Astrocyte of the spinal cord (primary cell): ENCODE measurements at regions not wholly inside any gene's neighbourhood (a gene's known extent, or its start where the extent isn't known, plus 50 kb on each side); places are given as distances from the start of the nearest gene placed in this dataset.

Experiments
- DNase-seq: peaks from one replicate; pipeline ENCODE4 v3.0.0; 2011; ENCODE audit warnings: low read depth, low spot score
- H3K4me3 ChIP-seq: 2 replicates; pipeline ENCODE4 v1.5.1; 2011; ENCODE audit warnings: low read depth, mild to moderate bottlenecking, low read length, moderate library complexity
- in situ Hi-C: cut with HindIII; loops from 2 replicates; pipeline ENCODE4 v1.10.0; 2017; ENCODE audit warnings: low sequenced_read_pairs
- TF ChIP-seq, protein P1 (sequence below): IDR thresholded peaks from 2 replicates; pipeline ENCODE4 v1.5.1; 2012; ENCODE audit warnings: low read depth, mild to moderate bottlenecking, low read length, inconsistent platforms

DNA sequence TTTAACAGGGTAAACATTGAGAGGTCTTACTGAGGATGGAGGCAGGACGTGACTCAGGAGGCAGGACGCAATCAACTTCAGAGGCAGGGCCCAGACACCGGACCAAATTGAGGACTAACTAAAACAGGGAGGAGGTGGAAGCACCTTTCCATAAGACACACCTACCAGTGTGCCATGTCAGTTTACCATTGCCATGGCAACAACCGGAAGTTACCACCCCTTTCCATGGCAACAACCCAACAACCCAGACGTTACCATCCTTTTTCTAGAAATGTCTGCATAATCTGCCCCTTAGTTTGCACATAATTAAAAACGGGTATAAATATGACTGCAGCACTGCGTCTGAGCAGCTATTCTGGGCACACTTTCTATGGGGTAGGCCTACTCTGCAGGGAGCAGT is 53.5 kb upstream of the SOX21 start:
- in situ Hi-C loops = no loop called here
- TF ChIP-seq, protein P1, sequence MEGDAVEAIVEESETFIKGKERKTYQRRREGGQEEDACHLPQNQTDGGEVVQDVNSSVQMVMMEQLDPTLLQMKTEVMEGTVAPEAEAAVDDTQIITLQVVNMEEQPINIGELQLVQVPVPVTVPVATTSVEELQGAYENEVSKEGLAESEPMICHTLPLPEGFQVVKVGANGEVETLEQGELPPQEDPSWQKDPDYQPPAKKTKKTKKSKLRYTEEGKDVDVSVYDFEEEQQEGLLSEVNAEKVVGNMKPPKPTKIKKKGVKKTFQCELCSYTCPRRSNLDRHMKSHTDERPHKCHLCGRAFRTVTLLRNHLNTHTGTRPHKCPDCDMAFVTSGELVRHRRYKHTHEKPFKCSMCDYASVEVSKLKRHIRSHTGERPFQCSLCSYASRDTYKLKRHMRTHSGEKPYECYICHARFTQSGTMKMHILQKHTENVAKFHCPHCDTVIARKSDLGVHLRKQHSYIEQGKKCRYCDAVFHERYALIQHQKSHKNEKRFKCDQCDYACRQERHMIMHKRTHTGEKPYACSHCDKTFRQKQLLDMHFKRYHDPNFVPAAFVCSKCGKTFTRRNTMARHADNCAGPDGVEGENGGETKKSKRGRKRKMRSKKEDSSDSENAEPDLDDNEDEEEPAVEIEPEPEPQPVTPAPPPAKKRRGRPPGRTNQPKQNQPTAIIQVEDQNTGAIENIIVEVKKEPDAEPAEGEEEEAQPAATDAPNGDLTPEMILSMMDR = no peak
- no peak overlapping the region for H3K4me3 ChIP-seq
- no peak for DNase-seq

GRCh38 chr13:94764576-94765321 is 52.4 kb upstream of the SOX21 start:
- peak; percentile 59 for DNase-seq
- in situ Hi-C loops = no loop called here
- H3K4me3 ChIP-seq = no peak overlapping the region
- TF ChIP-seq, protein P1 = no peak
